Endothelial cell of umbilical vein (primary cell): ENCODE measurements at regions not wholly inside any gene's neighbourhood (a gene's known extent, or its start where the extent isn't known, plus 50 kb on each side); places are given as distances from the start of the nearest gene placed in this dataset.

Experiments used
- BruUV-seq: library from RNA; stranded (reverse); fragments of 400-500 nt; replicated peaks from 2 replicates; lab custom pipeline; 2021; lab: Mats Ljungman, UMichigan
- CTCF ChIA-PET: fragments of 300-600, 350-600 bp; sonication (Branson Sonifier 250); formaldehyde crosslinking; loops from one replicate; lab custom pipeline; 2021; ENCODE audit warnings: antibody characterized with exemption, inconsistent platforms; lab: Charles Lee
- POLR2A ChIA-PET: fragments of 300-600, 350-600 bp; sonication (Branson Sonifier 250); formaldehyde crosslinking; loops from one replicate; lab custom pipeline; 2021; ENCODE audit warnings: antibody characterized with exemption, inconsistent platforms; lab: Charles Lee
- DNase-seq: peaks from one replicate; pipeline ENCODE4 v3.0.0-alpha.2; 2011; ENCODE audit warnings: low read depth, low spot score
- FAIRE-seq: peaks from 2 replicates; lab custom pipeline; 2011; peaks lifted over from hg19 to GRCh38; lab: Jason Lieb, UNC
- H2AFZ ChIP-seq: 2 replicates; pipeline ENCODE4 v1.6.0; 2012; ENCODE audit warnings: low read depth, low read length, control low read depth, inconsistent platforms
- H3K27ac ChIP-seq: 2 replicates; pipeline ENCODE4 v1.5.1; 2011; ENCODE audit warnings: low read depth, mild to moderate bottlenecking, control low read depth, low read length, moderate library complexity; ENCODE audit not compliant: insufficient read depth
- H3K27me3 ChIP-seq, 2 experiments: 2 replicates each; pipeline versions ENCODE4 v1.6.0 to v1.6.1; 2011; ENCODE audit warnings: low read length in 2 of 2, mixed read lengths in 1 of 2; ENCODE audit not compliant: control insufficient read depth in 2 of 2, insufficient read depth in 2 of 2
- H3K36me3 ChIP-seq, 2 experiments: 2 replicates in 1 of 2; 3 replicates in 1 of 2; pipeline ENCODE4 v1.5.1; 2011; ENCODE audit warnings: low read length in 2 of 2, mild to moderate bottlenecking in 1 of 2, moderate library complexity in 1 of 2; ENCODE audit not compliant: control insufficient read depth in 2 of 2, insufficient read depth in 2 of 2; ENCODE audit errors: extremely low read depth in 1 of 2
- H3K4me1 ChIP-seq: 3 replicates; pipeline ENCODE4 v1.5.1; 2011; ENCODE audit warnings: mild to moderate bottlenecking, low read length; ENCODE audit not compliant: control insufficient read depth, insufficient read depth; ENCODE audit errors: extremely low read depth
- H3K4me2 ChIP-seq: 2 replicates; pipeline ENCODE4 v1.6.1; 2011; ENCODE audit warnings: low read length, control low read depth, mixed read lengths; ENCODE audit not compliant: insufficient read depth
- H3K4me3 ChIP-seq, 3 experiments: fragments of 200-600 bp in 1 of 3; sonication (generic), shearing (Covaris generic) in 1 of 3; replicated peaks in 1 of 3; 2 replicates each; pipeline ENCODE4 v1.5.1; 2011 to 2016; ENCODE audit warnings: control low read depth in 3 of 3, low read length in 3 of 3, mild to moderate bottlenecking in 2 of 3, inconsistent platforms in 1 of 3, low read depth in 1 of 3, moderate library complexity in 1 of 3; ENCODE audit not compliant: insufficient read depth in 1 of 3
- H3K79me2 ChIP-seq: 2 replicates; pipeline ENCODE4 v1.6.0; 2012; ENCODE audit warnings: low read length, inconsistent platforms; ENCODE audit not compliant: control insufficient read depth, insufficient read depth
- H3K9ac ChIP-seq: replicated peaks from 2 replicates; pipeline ENCODE3; 2011; ENCODE audit warnings: low read length, control low read depth; ENCODE audit not compliant: insufficient read depth; ENCODE audit errors: extremely low read depth
- H3K9me1 ChIP-seq: replicated peaks from 3 replicates; pipeline ENCODE4 v1.6.0; 2011; ENCODE audit warnings: mild to moderate bottlenecking, low read length; ENCODE audit not compliant: control insufficient read depth, insufficient read depth; ENCODE audit errors: extremely low read depth
- H3K9me3 ChIP-seq: replicated peaks from 2 replicates; pipeline ENCODE4 v1.5.1; 2012; ENCODE audit warnings: low read length, inconsistent platforms; ENCODE audit not compliant: control insufficient read depth, insufficient read depth
- H4K20me1 ChIP-seq: replicated peaks from 2 replicates; pipeline ENCODE3; 2011; ENCODE audit warnings: mild to moderate bottlenecking, low read length; ENCODE audit not compliant: control insufficient read depth, insufficient read depth; ENCODE audit errors: extremely low read depth
- EZH2 ChIP-seq: IDR thresholded peaks from 2 replicates; pipeline ENCODE4 v1.6.1; 2012; ENCODE audit warnings: borderline replicate concordance, low read depth, mild to moderate bottlenecking, moderate library complexity, low read length, inconsistent platforms; ENCODE audit not compliant: severe bottlenecking
- FOS ChIP-seq: IDR thresholded peaks from 2 replicates; pipeline ENCODE4 v1.6.1; 2011; ENCODE audit warnings: mild to moderate bottlenecking, low read length, moderate library complexity, borderline replicate concordance; ENCODE audit not compliant: insufficient read depth
- GATA2 ChIP-seq: IDR thresholded peaks from 2 replicates; pipeline ENCODE4 v1.7.0; 2011; ENCODE audit warnings: low read depth, mild to moderate bottlenecking, moderate library complexity, mixed read lengths, low read length; ENCODE audit not compliant: insufficient read length, insufficient read depth
- JUN ChIP-seq: IDR thresholded peaks from 2 replicates; pipeline ENCODE4 v1.6.1; 2011; ENCODE audit warnings: borderline replicate concordance, low read depth; ENCODE audit not compliant: insufficient read length, insufficient read depth
- MAX ChIP-seq: IDR thresholded peaks from 2 replicates; pipeline ENCODE4 v1.6.1; 2011; ENCODE audit not compliant: insufficient read depth, insufficient read length
- MYC ChIP-seq: IDR thresholded peaks from one replicate; pipeline ENCODE4 v1.6.1; 2011; ENCODE audit warnings: mild to moderate bottlenecking, low read depth, low read length
- POLR2A ChIP-seq: IDR thresholded peaks from 2 replicates; pipeline ENCODE4 v1.6.1; 2012; ENCODE audit warnings: low read depth, mild to moderate bottlenecking, control low read depth, low read length
- POLR2AphosphoS5 ChIP-seq: IDR thresholded peaks from 2 replicates; pipeline ENCODE4 v1.6.1; 2012; ENCODE audit warnings: low read depth, mild to moderate bottlenecking, control low read depth, low read length, moderate library complexity; ENCODE audit not compliant: insufficient read depth
- dilution Hi-C: fragments of 300-500 bp; cut with MboI; formaldehyde crosslinking; loops from one replicate; pipeline ENCODE4 v1.15.0; 2019; ENCODE audit warnings: low sequenced_read_pairs; ENCODE audit not compliant: extremely low pct_ligation_motif_present
- intact Hi-C: fragments of 100-400 bp; cut with micrococcal nuclease; formaldehyde crosslinking; loops from one replicate; pipeline ENCODE4 v1.10.0; 2022
- TF ChIP-seq, protein P1 (sequence below), 2 donors: IDR thresholded peaks; 1 replicate in 1 of 2; 2 replicates in 1 of 2; pipeline ENCODE4 v1.5.1; 2011; ENCODE audit warnings: low read length in 2 of 2, mild to moderate bottlenecking in 2 of 2, moderate library complexity in 2 of 2, control low read depth in 1 of 2, inconsistent platforms in 1 of 2, low read depth in 1 of 2; ENCODE audit not compliant: insufficient read depth in 1 of 2; ENCODE audit errors: extremely low read depth in 1 of 2

DNA sequence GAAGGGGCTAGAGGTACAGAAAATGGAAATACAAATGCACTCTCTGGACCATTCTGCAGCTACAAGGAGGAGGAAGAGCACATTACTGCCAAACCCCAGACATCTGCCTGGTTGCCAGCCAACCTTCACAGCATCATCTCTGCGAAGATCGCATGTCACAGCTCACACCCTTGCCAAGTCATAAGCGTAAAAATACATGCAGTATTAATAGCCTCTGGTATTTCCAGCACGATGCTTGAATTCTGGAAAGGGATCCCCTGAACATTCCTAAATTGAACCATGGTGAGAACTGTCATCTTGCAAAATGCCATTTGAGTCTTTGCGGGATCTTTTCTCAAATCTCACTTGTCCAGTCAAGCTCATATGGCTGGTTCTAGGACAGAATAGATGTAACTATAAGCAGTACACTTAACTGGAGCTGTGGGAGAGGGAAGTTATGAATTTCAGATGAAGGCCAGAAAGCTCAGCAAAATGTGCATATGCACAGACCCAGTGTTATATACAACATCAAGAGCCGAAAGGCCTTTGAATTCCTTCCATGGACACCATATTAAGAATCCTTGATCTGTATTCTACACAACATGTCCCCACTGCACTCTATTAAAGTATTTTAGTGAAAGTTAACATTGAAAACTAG is 211.6 kb downstream of the DUSP6 start:
- no TSS peak for BruUV-seq
- TF ChIP-seq POLR2A (no peak), GATA2 (no peak), MAX (no peak), JUN (no peak), MYC (no peak), POLR2AphosphoS5 (no peak), EZH2 (no peak), FOS (no peak)
- TF ChIP-seq, protein P1, sequence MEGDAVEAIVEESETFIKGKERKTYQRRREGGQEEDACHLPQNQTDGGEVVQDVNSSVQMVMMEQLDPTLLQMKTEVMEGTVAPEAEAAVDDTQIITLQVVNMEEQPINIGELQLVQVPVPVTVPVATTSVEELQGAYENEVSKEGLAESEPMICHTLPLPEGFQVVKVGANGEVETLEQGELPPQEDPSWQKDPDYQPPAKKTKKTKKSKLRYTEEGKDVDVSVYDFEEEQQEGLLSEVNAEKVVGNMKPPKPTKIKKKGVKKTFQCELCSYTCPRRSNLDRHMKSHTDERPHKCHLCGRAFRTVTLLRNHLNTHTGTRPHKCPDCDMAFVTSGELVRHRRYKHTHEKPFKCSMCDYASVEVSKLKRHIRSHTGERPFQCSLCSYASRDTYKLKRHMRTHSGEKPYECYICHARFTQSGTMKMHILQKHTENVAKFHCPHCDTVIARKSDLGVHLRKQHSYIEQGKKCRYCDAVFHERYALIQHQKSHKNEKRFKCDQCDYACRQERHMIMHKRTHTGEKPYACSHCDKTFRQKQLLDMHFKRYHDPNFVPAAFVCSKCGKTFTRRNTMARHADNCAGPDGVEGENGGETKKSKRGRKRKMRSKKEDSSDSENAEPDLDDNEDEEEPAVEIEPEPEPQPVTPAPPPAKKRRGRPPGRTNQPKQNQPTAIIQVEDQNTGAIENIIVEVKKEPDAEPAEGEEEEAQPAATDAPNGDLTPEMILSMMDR (IDR thresholded peaks at IDR 0.05; ENCODE audit: extremely low read depth in 1 of 2, insufficient read depth in 1 of 2, low read depth in 1 of 2, low read length in 2 of 2), result no peak
- no peaks in the 10 kb centered on the region for H3K9me3 ChIP-seq
- H3K79me2 ChIP-seq, result no peaks in the 10 kb centered on the region
- H3K27ac ChIP-seq, result no peak overlapping the region
- peaks cover 5% of the 10 kb centered on the region for H3K4me1 ChIP-seq
- no peaks in the 10 kb centered on the region for H3K36me3 ChIP-seq
- H3K4me3 ChIP-seq, result no peak overlapping the region
- POLR2A ChIA-PET, result no interaction called here
- no peaks in the 10 kb centered on the region for H3K27me3 ChIP-seq
- dilution Hi-C loops, result no loop called here
- CTCF ChIA-PET, result no interaction called here
- H3K9ac ChIP-seq, result no peak overlapping the region
- DNase-seq (no peak), FAIRE-seq (no peak)
- no peaks in the 10 kb centered on the region for H4K20me1 ChIP-seq
- no peak overlapping the region for H3K4me2 ChIP-seq
- no peaks in the 10 kb centered on the region for H3K9me1 ChIP-seq
- intact Hi-C loops, result no loop called here
- H2AFZ ChIP-seq, result no peak overlapping the region
